ENCODE measurements at regions not wholly inside any gene's neighbourhood (a gene's known extent, or its start where the extent isn't known, plus 50 kb on each side); places are given as distances from the start of the nearest gene placed in this dataset.

GRCh38 chr4:159977907-159978617, 875.2 kb downstream of the RAPGEF2 start:
- no peak for DNase-seq (ENCODE audit: low read depth)
- TF ChIP-seq, protein P1, sequence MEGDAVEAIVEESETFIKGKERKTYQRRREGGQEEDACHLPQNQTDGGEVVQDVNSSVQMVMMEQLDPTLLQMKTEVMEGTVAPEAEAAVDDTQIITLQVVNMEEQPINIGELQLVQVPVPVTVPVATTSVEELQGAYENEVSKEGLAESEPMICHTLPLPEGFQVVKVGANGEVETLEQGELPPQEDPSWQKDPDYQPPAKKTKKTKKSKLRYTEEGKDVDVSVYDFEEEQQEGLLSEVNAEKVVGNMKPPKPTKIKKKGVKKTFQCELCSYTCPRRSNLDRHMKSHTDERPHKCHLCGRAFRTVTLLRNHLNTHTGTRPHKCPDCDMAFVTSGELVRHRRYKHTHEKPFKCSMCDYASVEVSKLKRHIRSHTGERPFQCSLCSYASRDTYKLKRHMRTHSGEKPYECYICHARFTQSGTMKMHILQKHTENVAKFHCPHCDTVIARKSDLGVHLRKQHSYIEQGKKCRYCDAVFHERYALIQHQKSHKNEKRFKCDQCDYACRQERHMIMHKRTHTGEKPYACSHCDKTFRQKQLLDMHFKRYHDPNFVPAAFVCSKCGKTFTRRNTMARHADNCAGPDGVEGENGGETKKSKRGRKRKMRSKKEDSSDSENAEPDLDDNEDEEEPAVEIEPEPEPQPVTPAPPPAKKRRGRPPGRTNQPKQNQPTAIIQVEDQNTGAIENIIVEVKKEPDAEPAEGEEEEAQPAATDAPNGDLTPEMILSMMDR (IDR thresholded peaks at IDR 0.05; ENCODE audit: insufficient read depth, low read length) = no peak
- no peak overlapping the region for H3K4me3 ChIP-seq (ENCODE audit: low read depth, low read length)

DNA sequence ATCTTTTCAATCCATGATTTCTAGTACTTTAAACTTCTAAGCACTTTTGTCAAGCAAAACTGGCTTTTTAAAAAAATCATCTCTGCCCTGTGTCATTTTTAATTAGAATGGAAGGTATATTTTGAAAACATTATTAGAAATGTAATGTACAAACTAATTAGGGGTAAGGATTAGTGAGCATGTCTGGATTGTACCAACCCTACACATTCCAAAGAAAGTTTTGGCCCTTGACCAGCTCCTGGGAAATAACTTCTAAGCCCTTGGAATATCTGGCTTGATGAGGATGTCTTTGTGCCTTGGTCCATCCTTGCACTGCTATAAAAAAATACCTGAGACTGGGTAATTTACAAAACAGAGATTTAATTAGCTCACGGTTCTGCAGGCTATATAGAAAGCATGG, 876.5 kb downstream of the RAPGEF2 start:
- H3K4me3 ChIP-seq (ENCODE audit: low read depth, low read length) = no peak overlapping the region
- no peak for DNase-seq (ENCODE audit: low read depth)
- TF ChIP-seq, protein P1 (IDR thresholded peaks at IDR 0.05; ENCODE audit: insufficient read depth, low read length) = no peak

GRCh38 chr4:159979953-159980352, 877.1 kb downstream of the RAPGEF2 start:
- TF ChIP-seq, protein P1 (IDR thresholded peaks at IDR 0.05; ENCODE audit: insufficient read depth, low read length) = no peak
- no peak for DNase-seq (ENCODE audit: low read depth)
- H3K4me3 ChIP-seq (ENCODE audit: low read depth, low read length) = no peak overlapping the region

- H3K4me3 ChIP-seq (ENCODE audit: low read depth, low read length) = no peak overlapping the region
- DNase-seq (ENCODE audit: low read depth) = no peak
- TF ChIP-seq, protein P1 (IDR thresholded peaks at IDR 0.05; ENCODE audit: insufficient read depth, low read length) = no peak
Measured at GRCh38 chr4:159980826-159981468, 878.1 kb downstream of the RAPGEF2 start.

DNA sequence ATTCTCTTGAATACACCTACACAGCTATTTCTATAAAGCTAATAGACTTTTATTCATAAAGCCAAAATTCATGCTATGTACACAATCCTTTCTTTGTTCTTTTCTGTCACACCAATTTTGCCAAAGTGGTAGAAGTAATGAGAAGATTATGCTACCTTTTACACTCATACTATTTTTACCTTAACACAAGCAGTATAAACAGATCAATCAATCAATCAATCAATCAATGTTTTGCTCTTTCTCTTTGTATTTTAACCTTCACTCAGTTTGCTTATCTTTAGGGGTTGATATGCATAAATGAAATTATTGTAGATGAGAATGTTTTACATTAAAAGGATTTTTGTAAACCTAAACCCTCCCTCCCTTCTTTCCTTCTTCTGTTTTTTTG, 878.6 kb downstream of the RAPGEF2 start:
- no peak overlapping the region for H3K4me3 ChIP-seq (ENCODE audit: low read depth, low read length)
- TF ChIP-seq, protein P1 (IDR thresholded peaks at IDR 0.05; ENCODE audit: insufficient read depth, low read length) = no peak

DNA sequence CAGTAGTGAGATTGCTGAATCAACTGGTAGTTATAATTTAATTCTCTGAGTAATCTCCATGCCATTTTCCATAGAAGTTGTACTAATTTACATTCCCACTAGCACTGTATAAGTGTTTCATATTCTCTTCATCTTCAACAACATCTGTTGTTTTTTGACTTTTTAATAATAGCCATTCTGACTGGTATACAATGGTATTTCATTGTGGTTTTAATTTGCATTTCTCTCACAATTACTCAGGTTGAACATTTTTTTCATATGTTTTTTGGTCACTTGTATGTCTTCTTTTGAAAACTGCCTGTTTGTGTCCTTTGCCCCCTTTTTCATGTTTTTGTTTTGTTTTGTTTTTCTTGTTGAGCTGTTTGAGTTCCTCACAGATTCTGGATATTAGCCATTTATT, 880.2 kb downstream of the RAPGEF2 start:
- TF ChIP-seq, protein P1 (IDR thresholded peaks at IDR 0.05; ENCODE audit: insufficient read depth, low read length) = no peak
- H3K4me3 ChIP-seq (ENCODE audit: low read depth, low read length) = no peak overlapping the region
- DNase-seq (ENCODE audit: low read depth) = no peak

More for the DNA sequence above, 878.6 kb downstream of the RAPGEF2 start:
- no peak for DNase-seq (ENCODE audit: low read depth)

All from fibroblast of the aortic adventitia (primary cell).